Cardiac muscle cell (in vitro differentiated cells and primary cell): ENCODE measurements at regions not wholly inside any gene's neighbourhood (a gene's known extent, or its start where the extent isn't known, plus 50 kb on each side); places are given as distances from the start of the nearest gene placed in this dataset.
A peak's percentile ranks its signal among the peaks of the same experiment; 100 is the strongest.

Experiments
- DNase-seq, 2 donors: peaks; one replicate each; pipeline versions ENCODE4 v3.0.0 to v3.0.0-alpha.2; 2010 to 2017; ENCODE audit warnings: low read depth in 1 of 2, low spot score in 1 of 2
- H3K27ac ChIP-seq: fragments of 200-600 bp; sonication (generic); 2 replicates; pipeline ENCODE4 v1.5.1; 2016
- H3K27me3 ChIP-seq: fragments of 200-600 bp; sonication (generic); 2 replicates; pipeline ENCODE4 v1.6.0; 2016; ENCODE audit warnings: control low read depth
- H3K36me3 ChIP-seq: fragments of 200-600 bp; sonication (generic); 2 replicates; pipeline ENCODE4 v1.5.1; 2016; ENCODE audit warnings: control low read depth
- H3K4me1 ChIP-seq: fragments of 200-600 bp; sonication (generic); 2 replicates; pipeline ENCODE4 v1.8.1; 2017; ENCODE audit warnings: low read depth, mild to moderate bottlenecking, mixed run types
- H3K4me3 ChIP-seq: fragments of 200-600 bp; sonication (generic); 2 replicates; pipeline ENCODE4 v1.5.1; 2016; ENCODE audit warnings: mild to moderate bottlenecking
- H3K9me3 ChIP-seq: fragments of 200-600 bp; sonication (generic); 2 replicates; pipeline ENCODE4 v1.5.1; 2017; ENCODE audit warnings: low read depth, mild to moderate bottlenecking, control low read depth
- CTCF ChIP-seq: IDR thresholded peaks from 2 replicates; pipeline ENCODE4 v1.5.1; 2012; ENCODE audit warnings: low read depth, mild to moderate bottlenecking, low read length

GRCh38 chr17:70655176-70655958 is 486.0 kb downstream of the KCNJ2 start:
- Histone ChIP-seq H3K27ac (no peak overlapping the region), H3K4me1 (no peaks in the 10 kb centered on the region), H3K36me3 (no peaks in the 10 kb centered on the region), H3K27me3 (no peaks in the 10 kb centered on the region), H3K4me3 (no peak overlapping the region), H3K9me3 (no peaks in the 10 kb centered on the region)
- no peak for DNase-seq
- no peak for TF ChIP-seq CTCF

- H3K27me3 ChIP-seq, result no peaks in the 10 kb centered on the region
- H3K36me3 ChIP-seq, result no peaks in the 10 kb centered on the region
- DNase-seq, result no peak
- no peak overlapping the region for H3K27ac ChIP-seq
- TF ChIP-seq CTCF, result no peak
- no peaks in the 10 kb centered on the region for H3K9me3 ChIP-seq
- H3K4me3 ChIP-seq, result no peak overlapping the region
- H3K4me1 ChIP-seq, result no peaks in the 10 kb centered on the region
These were observed 489.0 kb downstream of the KCNJ2 start for GRCh38 chr17:70658317-70658716.

GRCh38 chr17:70658840-70659239 is 489.5 kb downstream of the KCNJ2 start:
- Histone ChIP-seq H3K4me1 (no peaks in the 10 kb centered on the region), H3K9me3 (no peaks in the 10 kb centered on the region), H3K27me3 (no peaks in the 10 kb centered on the region), H3K27ac (no peak overlapping the region), H3K36me3 (no peaks in the 10 kb centered on the region), H3K4me3 (no peak overlapping the region)
- TF ChIP-seq CTCF, result no peak
- no peak for DNase-seq

GRCh38 chr17:70661342-70662222 is 492.2 kb downstream of the KCNJ2 start:
- Histone ChIP-seq H3K4me1 (no peaks in the 10 kb centered on the region), H3K36me3 (no peaks in the 10 kb centered on the region), H3K27me3 (no peaks in the 10 kb centered on the region), H3K27ac (no peak overlapping the region), H3K4me3 (no peak overlapping the region), H3K9me3 (no peaks in the 10 kb centered on the region)
- no peak for TF ChIP-seq CTCF
- DNase-seq, result peak in 1 of 2 donors; percentile 3

- no peak for TF ChIP-seq CTCF
- Histone ChIP-seq H3K4me1 (no peaks in the 10 kb centered on the region), H3K4me3 (no peak overlapping the region), H3K27me3 (no peaks in the 10 kb centered on the region), H3K9me3 (no peaks in the 10 kb centered on the region), H3K27ac (no peak overlapping the region), H3K36me3 (no peaks in the 10 kb centered on the region)
- DNase-seq, result no peak
These were observed 499.1 kb downstream of the KCNJ2 start for GRCh38 chr17:70668276-70668937.
